Right atrium auricular region (tissue), 2 donors: ENCODE measurements at regions not wholly inside any gene's neighbourhood (a gene's known extent, or its start where the extent isn't known, plus 50 kb on each side); places are given as distances from the start of the nearest gene placed in this dataset.

Source experiments
- DNase-seq: peaks from one replicate; pipeline ENCODE4 v3.0.0-alpha.2; 2019; ENCODE audit warnings: low spot score
- H3K27ac ChIP-seq, 2 donors: fragments of 200-600 bp; sonication (generic); 1 replicate in 1 of 2; 2 replicates in 1 of 2; pipeline ENCODE4 v1.5.1; 2016 to 2019
- H3K27me3 ChIP-seq, 2 donors: fragments of 200-600 bp; sonication (generic); one replicate each; pipeline versions ENCODE4 v1.5.1 to v1.6.0; 2017 to 2019
- H3K36me3 ChIP-seq: fragments of 200-600 bp; sonication (generic); one replicate; pipeline ENCODE4 v1.5.1; 2016
- H3K4me1 ChIP-seq, 2 donors: fragments of 200-600 bp; sonication (generic); one replicate each; pipeline versions ENCODE4 v1.5.1 to v1.6.0; 2017 to 2019
- H3K4me3 ChIP-seq, 2 donors: fragments of 200-600 bp; sonication (generic); 1 replicate in 1 of 2; 2 replicates in 1 of 2; pipeline ENCODE4 v1.5.1; 2017 to 2019; ENCODE audit warnings: mild to moderate bottlenecking in 1 of 2, moderate library complexity in 1 of 2
- H3K9me3 ChIP-seq, 2 donors: fragments of 200-600 bp; sonication (generic); one replicate each; pipeline ENCODE4 v1.5.1; 2019
- TF ChIP-seq, protein P1 (sequence below), 2 donors: fragments of 200-600 bp; sonication (generic); IDR thresholded peaks; one replicate each; pipeline ENCODE4 v1.5.1; 2019; ENCODE audit warnings: antibody characterized with exemption in 2 of 2

GRCh38 chr9:4926239-4926638 is 58.8 kb upstream of the JAK2 start:
- no peak overlapping the region for H3K27ac ChIP-seq
- TF ChIP-seq, protein P1, sequence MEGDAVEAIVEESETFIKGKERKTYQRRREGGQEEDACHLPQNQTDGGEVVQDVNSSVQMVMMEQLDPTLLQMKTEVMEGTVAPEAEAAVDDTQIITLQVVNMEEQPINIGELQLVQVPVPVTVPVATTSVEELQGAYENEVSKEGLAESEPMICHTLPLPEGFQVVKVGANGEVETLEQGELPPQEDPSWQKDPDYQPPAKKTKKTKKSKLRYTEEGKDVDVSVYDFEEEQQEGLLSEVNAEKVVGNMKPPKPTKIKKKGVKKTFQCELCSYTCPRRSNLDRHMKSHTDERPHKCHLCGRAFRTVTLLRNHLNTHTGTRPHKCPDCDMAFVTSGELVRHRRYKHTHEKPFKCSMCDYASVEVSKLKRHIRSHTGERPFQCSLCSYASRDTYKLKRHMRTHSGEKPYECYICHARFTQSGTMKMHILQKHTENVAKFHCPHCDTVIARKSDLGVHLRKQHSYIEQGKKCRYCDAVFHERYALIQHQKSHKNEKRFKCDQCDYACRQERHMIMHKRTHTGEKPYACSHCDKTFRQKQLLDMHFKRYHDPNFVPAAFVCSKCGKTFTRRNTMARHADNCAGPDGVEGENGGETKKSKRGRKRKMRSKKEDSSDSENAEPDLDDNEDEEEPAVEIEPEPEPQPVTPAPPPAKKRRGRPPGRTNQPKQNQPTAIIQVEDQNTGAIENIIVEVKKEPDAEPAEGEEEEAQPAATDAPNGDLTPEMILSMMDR (IDR thresholded peaks at IDR 0.05), result no peak
- no peaks in the 10 kb centered on the region for H3K27me3 ChIP-seq
- H3K36me3 ChIP-seq, result no peaks in the 10 kb centered on the region
- DNase-seq, result no peak
- no peak overlapping the region for H3K4me3 ChIP-seq
- no peaks in the 10 kb centered on the region for H3K9me3 ChIP-seq
- H3K4me1 ChIP-seq, result peaks cover 0 to 13% of the 10 kb centered on the region in 2 donors

DNA sequence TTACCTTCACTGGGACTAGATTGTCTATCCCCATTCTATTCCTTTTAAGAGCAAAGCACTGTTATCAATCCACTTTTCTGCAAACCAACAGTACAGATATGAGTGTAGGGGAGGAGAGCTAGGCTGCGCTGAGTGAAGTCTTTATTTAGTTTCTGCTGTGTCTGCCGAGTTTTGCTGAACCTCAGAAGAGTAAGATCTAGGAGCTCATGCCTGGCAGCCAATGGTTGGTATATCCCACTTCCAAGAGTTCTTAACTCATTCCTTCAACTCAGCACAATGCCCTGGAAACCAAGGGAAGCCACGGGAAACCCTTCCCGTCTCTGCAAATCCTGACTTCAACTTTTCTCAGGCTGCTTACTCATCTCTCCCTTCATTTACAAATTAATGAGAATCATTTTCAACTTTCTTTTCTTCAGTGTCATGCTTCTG is 58.0 kb upstream of the JAK2 start:
- H3K27ac ChIP-seq, result no peak overlapping the region
- H3K4me1 ChIP-seq, result peaks cover 0 to 13% of the 10 kb centered on the region in 2 donors
- DNase-seq, result no peak
- TF ChIP-seq, protein P1 (IDR thresholded peaks at IDR 0.05), result no peak
- no peak overlapping the region for H3K4me3 ChIP-seq
- no peaks in the 10 kb centered on the region for H3K27me3 ChIP-seq
- H3K36me3 ChIP-seq, result no peaks in the 10 kb centered on the region
- no peaks in the 10 kb centered on the region for H3K9me3 ChIP-seq

- TF ChIP-seq, protein P1 (IDR thresholded peaks at IDR 0.05), result no peak
- no peaks in the 10 kb centered on the region for H3K27me3 ChIP-seq
- H3K4me1 ChIP-seq, result peaks cover 0 to 15% of the 10 kb centered on the region in 2 donors
- no peak overlapping the region for H3K27ac ChIP-seq
- DNase-seq, result no peak
- H3K36me3 ChIP-seq, result no peaks in the 10 kb centered on the region
- no peak overlapping the region for H3K4me3 ChIP-seq
- no peaks in the 10 kb centered on the region for H3K9me3 ChIP-seq
These were observed 57.4 kb upstream of the JAK2 start for GRCh38 chr9:4927701-4928100.

DNA sequence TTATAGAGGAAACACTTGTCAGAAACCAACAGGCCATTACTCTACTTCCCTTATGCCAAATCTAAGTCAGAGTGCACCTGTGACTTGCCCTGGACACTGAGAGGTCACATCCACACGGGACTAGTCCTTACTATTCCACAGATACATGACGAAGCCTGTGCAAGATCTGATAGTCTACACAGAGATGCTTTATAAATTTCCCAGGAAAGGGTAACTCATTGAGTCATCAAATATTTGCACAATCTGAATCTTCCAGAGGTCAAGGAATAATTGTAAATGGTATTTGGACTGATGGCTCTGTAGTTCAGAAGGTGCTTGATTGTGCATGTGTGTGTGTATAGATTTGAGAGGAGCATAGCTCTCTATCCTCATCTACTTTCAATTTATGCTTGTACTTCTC is 55.2 kb upstream of the JAK2 start:
- H3K9me3 ChIP-seq, result no peaks in the 10 kb centered on the region
- no peak overlapping the region for H3K4me3 ChIP-seq
- TF ChIP-seq, protein P1 (IDR thresholded peaks at IDR 0.05), result no peak
- no peaks in the 10 kb centered on the region for H3K27me3 ChIP-seq
- no peaks in the 10 kb centered on the region for H3K36me3 ChIP-seq
- H3K27ac ChIP-seq, result no peak overlapping the region
- peaks cover 0 to 10% of the 10 kb centered on the region in 2 donors for H3K4me1 ChIP-seq
- no peak for DNase-seq

DNA sequence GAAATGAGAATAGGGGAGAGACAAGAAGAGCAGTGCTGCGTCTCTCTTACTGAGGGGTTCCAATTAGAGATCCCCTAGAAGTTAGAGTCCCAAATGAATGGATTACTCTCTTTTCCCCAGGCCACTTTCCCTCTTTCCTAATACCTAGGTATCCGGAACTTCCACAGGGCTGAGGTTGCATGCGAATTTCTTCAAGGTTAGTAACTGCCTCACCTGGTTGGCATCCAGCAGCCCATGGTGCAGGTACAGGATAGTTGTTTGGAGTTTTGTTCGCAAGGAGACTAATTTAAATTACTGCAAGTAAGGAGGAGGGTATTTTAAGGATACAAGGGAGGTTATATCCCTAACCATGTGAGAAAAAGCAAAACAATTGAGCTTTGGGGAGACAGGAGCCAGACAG is 52.4 kb upstream of the JAK2 start:
- H3K27me3 ChIP-seq, result no peaks in the 10 kb centered on the region
- no peaks in the 10 kb centered on the region for H3K9me3 ChIP-seq
- no peak overlapping the region for H3K4me3 ChIP-seq
- H3K4me1 ChIP-seq, result peaks cover 0 to 22% of the 10 kb centered on the region in 2 donors
- DNase-seq, result no peak
- TF ChIP-seq, protein P1 (IDR thresholded peaks at IDR 0.05), result no peak
- H3K27ac ChIP-seq, result no peak overlapping the region
- H3K36me3 ChIP-seq, result no peaks in the 10 kb centered on the region

- DNase-seq, result no peak
- TF ChIP-seq, protein P1 (IDR thresholded peaks at IDR 0.05), result no peak
- peaks cover 0 to 22% of the 10 kb centered on the region in 2 donors for H3K4me1 ChIP-seq
- no peak overlapping the region for H3K27ac ChIP-seq
- no peaks in the 10 kb centered on the region for H3K9me3 ChIP-seq
- no peaks in the 10 kb centered on the region for H3K36me3 ChIP-seq
- H3K4me3 ChIP-seq, result no peak overlapping the region
- H3K27me3 ChIP-seq, result no peaks in the 10 kb centered on the region
These were observed 51.9 kb upstream of the JAK2 start for GRCh38 chr9:4933177-4933576.
